GM12878 (cell line): ENCODE measurements at regions not wholly inside any gene's neighbourhood (a gene's known extent, or its start where the extent isn't known, plus 50 kb on each side); places are given as distances from the start of the nearest gene placed in this dataset.

Experiments
- ATAC-seq: fragments of 200-7000 bp; cut with Tn5 transposase; 3 replicates; pipeline ENCODE4 v1.9.1; 2020; ENCODE audit warnings: mild to moderate bottlenecking, moderate library complexity
- BruUV-seq: library from RNA; stranded (reverse); fragments of 400-500 nt; replicated peaks from 2 replicates; lab custom pipeline; 2021; lab: Mats Ljungman, UMichigan
- CTCF ChIA-PET: fragments of 300-600 bp; sonication (Branson Sonifier 250); formaldehyde crosslinking; extraction: SDS; loops from one replicate; lab custom pipeline; 2021; ENCODE audit warnings: inconsistent platforms; lab: Yijun Ruan, JAX
- POLR2A ChIA-PET: fragments of 350-600 bp; formaldehyde crosslinking; extraction: SDS; loops from one replicate; lab custom pipeline; 2021; ENCODE audit warnings: inconsistent platforms; lab: Charles Lee
- RAD21 ChIA-PET: fragments of 300-600 bp; sonication (Branson Sonifier 250); formaldehyde crosslinking; loops from one replicate; lab custom pipeline; 2023; ENCODE audit warnings: antibody characterized with exemption; ENCODE audit not compliant: unreplicated experiment; lab: Charles Lee
- SMC1A ChIA-PET: fragments of 300-600 bp; sonication (Branson Sonifier 250); formaldehyde crosslinking; loops from one replicate; lab custom pipeline; 2023; ENCODE audit not compliant: unreplicated experiment, uncharacterized antibody; lab: Charles Lee
- DNase-seq: peaks from one replicate; pipeline ENCODE4 v3.0.0-alpha.2; 2011; ENCODE audit warnings: low read depth, low spot score
- FAIRE-seq: peaks from 3 replicates; lab custom pipeline; 2011; peaks lifted over from hg19 to GRCh38; lab: Jason Lieb, UNC
- H2AFZ ChIP-seq: 2 replicates; pipeline ENCODE4 v1.6.0; 2011; ENCODE audit warnings: low read depth, low read length, control low read depth; ENCODE audit not compliant: control insufficient read depth
- H3K27ac ChIP-seq: 2 replicates; pipeline ENCODE4 v1.5.1; 2011; ENCODE audit warnings: control low read depth; ENCODE audit not compliant: control insufficient read depth, insufficient read depth
- H3K27me3 ChIP-seq, 2 experiments: replicated peaks in 1 of 2; 2 replicates each; pipeline versions ENCODE4 v1.6.0 to v1.6.1; 2011; ENCODE audit warnings: low read length in 1 of 2; ENCODE audit not compliant: control insufficient read depth in 2 of 2, insufficient read depth in 2 of 2
- H3K36me3 ChIP-seq, 2 experiments: 2 replicates each; pipeline ENCODE4 v1.5.1; 2011; ENCODE audit warnings: low read length in 1 of 2; ENCODE audit not compliant: control insufficient read depth in 2 of 2, insufficient read depth in 2 of 2
- H3K4me1 ChIP-seq: 2 replicates; pipeline ENCODE4 v1.6.1; 2011; ENCODE audit warnings: mild to moderate bottlenecking, low read length, moderate library complexity, mixed read lengths; ENCODE audit not compliant: control insufficient read depth, insufficient read depth
- H3K4me2 ChIP-seq: 2 replicates; pipeline ENCODE4 v1.6.0; 2011; ENCODE audit warnings: control low read depth; ENCODE audit not compliant: control insufficient read depth, insufficient read depth
- H3K4me3 ChIP-seq: fragments of 200-600 bp; sonication (generic); 2 replicates; pipeline ENCODE4 v1.5.1; 2016
- H3K79me2 ChIP-seq: 2 replicates; pipeline ENCODE4 v1.6.0; 2011; ENCODE audit warnings: low read length; ENCODE audit not compliant: control insufficient read depth, insufficient read depth
- H3K9ac ChIP-seq: 2 replicates; pipeline ENCODE4 v1.8.0; 2011; ENCODE audit warnings: low read length, control low read depth, mixed read lengths; ENCODE audit not compliant: control insufficient read depth, insufficient read depth
- H3K9me3 ChIP-seq: replicated peaks from 3 replicates; pipeline ENCODE4 v1.5.1; 2011; ENCODE audit warnings: mild to moderate bottlenecking, low read length; ENCODE audit not compliant: control insufficient read depth, insufficient read depth
- H4K20me1 ChIP-seq: 2 replicates; pipeline ENCODE4 v1.6.0; 2011; ENCODE audit not compliant: control insufficient read depth, insufficient read depth
- CHD2 ChIP-seq: IDR thresholded peaks from 2 replicates; pipeline ENCODE4 v1.6.1; 2011; ENCODE audit warnings: low read depth, low read length, improper control_type of control experiment, borderline replicate concordance
- PML ChIP-seq: IDR thresholded peaks from 2 replicates; pipeline ENCODE4 v1.6.1; 2012; ENCODE audit warnings: low read length, inconsistent platforms
- POLR2AphosphoS2 ChIP-seq: IDR thresholded peaks from 2 replicates; pipeline ENCODE4 v1.6.1; 2011; ENCODE audit warnings: low read depth, mild to moderate bottlenecking, low read length, improper control_type of control experiment, moderate library complexity
- REST ChIP-seq: IDR thresholded peaks from 2 replicates; pipeline ENCODE4 v1.6.1; 2012; ENCODE audit warnings: mild to moderate bottlenecking, low read depth, low read length
- SIN3A ChIP-seq: IDR thresholded peaks from 2 replicates; pipeline ENCODE4 v1.6.1; 2012; ENCODE audit warnings: low read depth, low read length, improper control_type of control experiment
- WGBS: methylation state at CpG from one replicate; pipeline ENCODE4 v1.1.6; 2016; ENCODE audit warnings: low lambda C conversion rate; ENCODE audit not compliant: insufficient replicate concordance, insufficient coverage; ENCODE audit errors: missing lambda C conversion rate; 5-methylcytosine and 5-hydroxymethylcytosine counted together
- in situ Hi-C: fragments of 300-500 bp; cut with MboI; formaldehyde crosslinking; loops from 9 replicates; pipeline ENCODE4 v1.14.3; 2018; ENCODE audit warnings: mixed read lengths
- intact Hi-C: fragments of 100-400 bp; cut with micrococcal nuclease; formaldehyde crosslinking; loops from one replicate; pipeline ENCODE4 v1.14.2; 2022; ENCODE audit not compliant: unreplicated experiment

- ChIA-PET SMC1A (interaction anchor here (0.6 kb wide), 1 partner anchor 71 kb away, joined by 3 read pairs; no protein-coding TSS in a partner anchor), CTCF (no interaction called here), POLR2A (interaction anchor here (0.6 kb wide), 1 partner anchor 558 kb away, joined by 4 read pairs; no protein-coding TSS in a partner anchor), RAD21 (no interaction called here)
- Histone ChIP-seq H3K4me2 (no peak overlapping the region), H4K20me1 (no peaks in the 10 kb centered on the region), H3K79me2 (no peaks in the 10 kb centered on the region), H3K27ac (no peak overlapping the region), H3K27me3 (no peaks in the 10 kb centered on the region), H3K4me3 (no peak overlapping the region), H3K36me3 (no peaks in the 10 kb centered on the region), H3K4me1 (no peaks in the 10 kb centered on the region), H3K9me3 (no peaks in the 10 kb centered on the region; the same call in 2 of the 3 replicates), H2AFZ (no peak overlapping the region), H3K9ac (no peak overlapping the region)
- BruUV-seq = no TSS peak
- FAIRE-seq = no peak
- intact Hi-C loops (no loop called here), in situ Hi-C loops (no loop called here)
- WGBS = 30% methylated on average over 4 of the region's 4 CpGs
- DNase-seq = no peak
- no peak for ATAC-seq
- TF ChIP-seq POLR2AphosphoS2 (no peak), REST (no peak), PML (no peak), CHD2 (no peak), SIN3A (no peak)
Measured at GRCh38 chr20:4068708-4069107, 53.4 kb upstream of the RNF24 start.
